ENCODE measurements at regions not wholly inside any gene's neighbourhood (a gene's known extent, or its start where the extent isn't known, plus 50 kb on each side); places are given as distances from the start of the nearest gene placed in this dataset.

- DNase-seq: no peak
Measured at GRCh38 chr2:41826921-41827320, 220.9 kb upstream of the PKDCC start.

DNA sequence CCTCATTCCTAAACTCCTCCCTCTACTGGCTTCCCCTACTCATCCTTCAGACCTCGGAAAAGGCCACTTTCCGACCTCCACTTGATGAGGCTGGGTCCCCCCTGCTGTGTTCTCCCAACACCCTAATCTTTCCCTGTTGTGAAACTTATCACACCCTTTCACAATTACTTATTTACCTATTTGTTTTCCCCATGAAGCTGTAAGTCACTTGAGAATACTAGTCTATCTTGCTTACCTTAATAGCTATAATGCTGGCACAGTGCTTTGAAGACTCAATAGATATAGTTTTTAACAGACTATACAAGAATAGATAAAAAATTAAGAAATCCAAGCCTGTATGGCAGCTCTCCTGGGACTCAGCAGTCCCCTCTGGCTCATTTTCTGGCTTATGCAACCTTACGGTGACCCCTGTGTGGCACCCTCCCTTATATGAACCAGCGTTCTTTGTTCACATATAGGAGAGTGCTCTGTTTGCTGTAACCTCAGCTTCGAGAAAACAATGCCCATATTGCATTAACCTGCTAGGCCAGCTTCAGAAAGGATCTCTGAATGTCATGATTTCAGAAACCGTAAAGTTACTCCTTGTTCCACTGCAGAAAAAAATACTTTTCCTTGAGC lies 220.4 kb upstream of the PKDCC start:
- DNase-seq: no peak

DNA sequence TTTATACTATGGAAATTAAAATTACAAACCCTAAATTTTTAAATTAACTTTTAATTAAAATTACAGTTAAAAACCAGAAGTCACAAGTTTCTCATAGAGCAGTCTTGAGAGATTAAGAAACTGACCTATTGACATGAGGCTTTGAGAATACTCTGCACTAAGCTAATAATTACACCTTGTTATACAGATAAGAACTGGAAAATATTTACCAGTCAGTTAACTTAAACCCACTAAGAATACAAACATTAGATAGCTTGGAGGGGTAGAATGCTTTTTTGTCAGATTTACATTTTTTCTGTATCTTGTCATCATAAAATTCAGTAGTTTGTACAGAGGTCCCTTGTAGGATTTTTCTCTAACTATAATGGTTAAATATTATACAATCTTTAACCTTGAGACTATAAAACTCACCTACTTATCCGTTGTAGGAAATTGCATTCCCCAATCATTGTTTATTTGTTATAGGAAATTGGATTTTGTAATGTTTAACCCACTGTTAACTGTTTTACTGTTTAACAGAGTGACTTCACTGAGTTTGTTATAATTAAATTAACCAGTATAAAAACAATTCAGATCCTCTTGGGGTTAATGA lies 219.7 kb upstream of the PKDCC start:
- DNase-seq: no peak

- DNase-seq: no peak
Measured at GRCh38 chr2:41829052-41829451, 218.8 kb upstream of the PKDCC start.

- no peak for DNase-seq
Measured at GRCh38 chr2:41830600-41830999, 217.2 kb upstream of the PKDCC start.

DNA sequence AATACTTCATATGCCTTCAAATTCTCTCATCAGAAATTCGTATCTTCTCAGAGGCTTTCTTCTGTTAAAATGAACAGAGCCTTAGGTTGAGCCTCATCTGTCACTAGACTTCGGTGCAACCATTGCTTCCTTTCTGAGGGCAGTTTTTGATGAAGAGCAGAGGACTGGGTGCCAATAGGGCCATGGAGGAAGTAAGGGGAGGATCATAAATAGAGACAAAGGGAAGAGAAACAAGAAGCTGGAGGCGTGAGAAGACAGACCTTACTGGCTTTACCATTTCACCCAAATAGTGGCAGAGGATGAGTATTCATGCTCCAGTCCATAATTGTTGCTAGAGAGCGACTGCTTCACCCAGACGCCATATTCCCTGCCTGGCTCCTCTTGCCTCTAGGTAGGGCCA lies 215.6 kb upstream of the PKDCC start:
- no peak for DNase-seq

- no peak for DNase-seq
Measured at GRCh38 chr2:41835401-41835800, 212.4 kb upstream of the PKDCC start.

DNA sequence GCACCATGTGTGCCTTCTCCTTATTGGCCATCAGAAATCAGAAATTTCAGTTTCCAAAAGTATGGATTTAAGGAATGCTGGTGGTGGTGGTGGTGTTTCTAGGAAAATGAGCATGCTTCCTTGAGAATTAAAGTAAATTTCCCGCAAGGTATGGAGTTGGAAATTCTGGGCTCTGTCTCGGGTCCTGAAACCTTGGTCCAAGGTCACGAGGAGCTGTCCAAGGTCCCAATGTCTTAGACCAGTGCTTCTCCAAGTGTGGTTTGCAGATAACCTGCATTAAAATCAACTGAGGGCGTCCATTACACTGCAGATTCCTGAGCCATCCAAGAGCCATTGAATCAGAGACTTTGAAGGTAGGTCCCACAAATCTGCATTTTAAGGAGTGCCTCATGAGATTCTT lies 210.9 kb upstream of the PKDCC start:
- DNase-seq: no peak

GRCh38 chr2:41837610-41838009 lies 210.2 kb upstream of the PKDCC start:
- DNase-seq: no peak

GRCh38 chr2:41840702-41841551 lies 206.9 kb upstream of the PKDCC start:
- peak; percentile 97 for DNase-seq

- no peak for DNase-seq
Measured at GRCh38 chr2:41846962-41847361, 200.9 kb upstream of the PKDCC start.

DNA sequence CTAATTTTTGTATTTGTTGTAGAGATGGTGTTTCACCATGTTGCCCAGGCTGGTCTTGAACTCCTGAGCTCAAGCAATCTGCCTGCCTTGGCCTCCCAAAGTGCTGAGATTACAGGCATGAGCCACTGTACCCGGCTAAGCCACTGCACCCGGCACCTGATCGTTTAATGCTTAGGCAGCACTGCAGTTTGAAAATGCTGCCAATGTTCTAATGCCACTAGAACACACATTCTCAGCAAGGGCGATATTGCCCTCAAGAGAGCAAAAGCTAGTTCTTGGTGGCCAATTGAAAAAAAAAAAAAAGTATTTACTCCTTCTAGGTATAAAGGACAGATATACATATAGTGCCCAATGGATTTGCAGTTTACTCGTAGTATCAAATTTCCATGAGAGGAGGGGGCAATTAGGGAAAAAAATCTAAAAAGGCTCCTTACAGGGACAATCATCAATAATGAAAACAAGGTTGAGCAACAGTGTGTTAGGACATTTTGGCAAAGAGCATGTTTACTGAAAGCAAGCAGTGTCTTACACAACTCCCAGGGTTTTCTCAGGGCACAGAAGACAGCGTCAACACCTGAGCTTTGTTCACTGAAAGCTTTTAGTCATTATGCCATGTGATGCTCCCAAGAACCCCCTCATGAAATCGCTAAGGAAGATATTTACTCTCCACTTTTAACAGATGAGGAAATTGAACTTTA lies 199.9 kb upstream of the PKDCC start:
- DNase-seq: no peak

- no peak for DNase-seq
Measured at GRCh38 chr2:41851554-41851953, 196.3 kb upstream of the PKDCC start.

- DNase-seq: no peak
Measured at GRCh38 chr2:41853427-41854191, 194.2 kb upstream of the PKDCC start.

DNA sequence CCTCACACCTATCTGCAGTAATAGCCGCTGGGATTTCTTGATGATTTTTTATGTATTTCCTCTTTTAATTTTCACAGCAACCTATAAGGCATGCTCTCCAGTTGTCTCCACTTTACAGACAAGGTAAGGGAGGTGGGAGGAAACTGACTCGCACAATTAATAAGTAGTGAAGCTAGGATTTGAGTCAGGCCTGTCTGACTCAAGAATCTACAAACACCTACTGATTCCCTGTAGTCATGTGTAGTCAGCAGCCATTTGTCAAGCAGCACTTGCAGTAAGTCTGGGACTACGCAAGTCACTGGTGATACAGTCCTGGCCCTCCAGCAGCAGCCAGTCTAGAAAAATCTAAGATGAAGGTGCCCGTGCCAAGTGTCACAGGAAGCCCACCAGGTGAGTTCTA lies 193.6 kb upstream of the PKDCC start:
- no peak for DNase-seq

DNA sequence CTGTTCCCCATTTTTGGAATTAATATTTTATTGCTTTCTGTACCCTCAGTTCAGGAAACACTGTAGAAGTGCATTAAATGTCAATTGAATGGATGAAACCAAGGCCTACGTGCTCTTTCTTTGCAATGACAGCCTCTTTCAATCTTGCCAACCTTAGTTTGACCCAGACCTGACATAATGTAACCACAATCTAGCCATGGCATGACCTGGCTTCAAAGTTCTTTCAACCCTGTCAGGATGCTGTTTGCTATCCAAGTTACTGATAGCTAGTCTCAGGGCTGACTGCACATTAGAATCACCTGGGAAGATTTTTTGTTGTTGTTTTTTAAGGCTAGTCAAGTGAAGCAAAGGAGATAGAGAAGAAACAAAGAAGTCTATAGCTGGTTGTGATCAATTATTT lies 190.9 kb upstream of the PKDCC start:
- DNase-seq: no peak

GRCh38 chr2:41859615-41860514 lies 188.0 kb upstream of the PKDCC start:
- no peak for DNase-seq

DNA sequence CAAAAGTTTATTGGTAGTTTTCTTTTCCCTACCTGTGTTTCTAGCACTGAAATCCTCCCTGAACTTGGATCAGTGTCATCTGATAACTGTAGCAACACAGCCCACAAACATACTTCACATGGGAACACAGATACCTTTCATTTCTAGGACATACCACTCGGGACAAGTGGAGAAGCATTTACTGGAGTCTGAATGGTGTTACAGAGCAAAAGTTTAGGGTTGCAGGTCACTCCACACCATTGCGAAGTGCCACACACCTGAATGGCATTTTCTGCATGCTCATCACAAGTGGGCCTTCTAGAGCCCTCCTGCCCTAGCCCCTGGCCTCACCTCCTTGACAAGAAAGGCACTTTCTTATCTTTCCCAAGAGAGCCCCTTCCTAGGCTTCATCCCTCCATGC lies 184.8 kb upstream of the PKDCC start:
- no peak for DNase-seq

GRCh38 chr2:41865263-41865662 lies 182.6 kb upstream of the PKDCC start:
- no peak for DNase-seq

DNA sequence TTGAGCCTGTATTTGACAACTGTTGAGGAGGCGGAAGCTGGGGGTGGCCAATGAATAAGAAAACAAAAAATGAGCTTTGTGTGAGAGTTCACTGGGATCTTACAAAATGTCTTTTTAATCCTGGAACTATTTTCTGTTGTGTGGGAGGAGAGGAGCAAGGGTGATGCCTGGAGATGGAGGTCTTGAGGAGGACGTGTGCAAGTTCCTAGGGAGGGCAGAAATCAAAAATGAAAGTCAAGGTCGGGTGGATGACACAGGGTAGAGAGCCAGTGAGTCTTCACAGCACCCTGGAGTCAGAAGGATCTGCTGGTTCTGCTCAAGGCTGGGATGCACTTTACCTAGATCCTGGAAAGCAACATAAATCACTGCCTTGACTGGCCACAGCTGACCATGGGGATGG lies 180.3 kb upstream of the PKDCC start:
- DNase-seq: no peak

GRCh38 chr2:41869542-41870264 lies 178.1 kb upstream of the PKDCC start:
- DNase-seq: peak; percentile 59

All from activated effector memory CD4-positive, alpha-beta T cell treated with Interleukin-2 at 50 U/mL for 16 hours (primary cell).